ENCODE measurements at regions not wholly inside any gene's neighbourhood (a gene's known extent, or its start where the extent isn't known, plus 50 kb on each side); places are given as distances from the start of the nearest gene placed in this dataset.

- Histone ChIP-seq H3K27me3 (ENCODE audit: control insufficient read depth, insufficient read depth, low read length) (no peaks in the 10 kb centered on the region), H3K27ac (ENCODE audit: low read length) (no peak overlapping the region), H3K36me3 (ENCODE audit: control insufficient read depth, insufficient read depth, low read length) (no peaks in the 10 kb centered on the region), H3K4me1 (ENCODE audit: control insufficient read depth, insufficient read depth, low read length) (no peaks in the 10 kb centered on the region), H3K9me3 (ENCODE audit: control insufficient read depth, insufficient read depth, low read depth, low read length) (no peaks in the 10 kb centered on the region), H3K4me3 (ENCODE audit: low read depth in 2 of 2, low read length in 2 of 2) (no peak overlapping the region)
- POLR2A ChIA-PET: no interaction called here
- no TSS peak for BruUV-seq (replicated peaks)
- TF ChIP-seq SIN3A (IDR thresholded peaks at IDR 0.05; ENCODE audit: borderline replicate concordance, insufficient read depth, low read depth, low read length) (no peak), REST (IDR thresholded peaks at IDR 0.05; ENCODE audit: insufficient read depth in 1 of 2, low read depth in 2 of 2, low read length in 1 of 2) (no peak), POLR2AphosphoS5 (IDR thresholded peaks at IDR 0.05; ENCODE audit: low read depth, low read length) (no peak), TCF7L2 (IDR thresholded peaks at IDR 0.05; ENCODE audit: low read depth, low read length) (no peak), CTCF (IDR thresholded peaks at IDR 0.05) (no peak)
- ATAC-seq (no peak), DNase-seq (ENCODE audit: low read depth, low spot score) (no peak)
- in situ Hi-C loops (cut with HindIII; ENCODE audit: low pct_unique_long_range_greater_than_20kb, low sequenced_read_pairs) (no loop called here), intact Hi-C loops (cut with micrococcal nuclease; ENCODE audit: unreplicated experiment) (no loop called here)
- CTCF ChIA-PET: no interaction called here
These were observed 307.0 kb upstream of the IRX5 start for GRCh38 chr16:54623636-54624035.

GRCh38 chr16:54620197-54620596, 310.5 kb upstream of the IRX5 start:
- Histone ChIP-seq H3K27ac (ENCODE audit: low read length) (no peak overlapping the region), H3K27me3 (ENCODE audit: control insufficient read depth, insufficient read depth, low read length) (peaks cover 2% of the 10 kb centered on the region), H3K9me3 (ENCODE audit: control insufficient read depth, insufficient read depth, low read depth, low read length) (no peaks in the 10 kb centered on the region), H3K4me3 (ENCODE audit: low read depth in 2 of 2, low read length in 2 of 2) (no peak overlapping the region), H3K36me3 (ENCODE audit: control insufficient read depth, insufficient read depth, low read length) (no peaks in the 10 kb centered on the region), H3K4me1 (ENCODE audit: control insufficient read depth, insufficient read depth, low read length) (no peaks in the 10 kb centered on the region)
- ChIA-PET CTCF (no interaction called here), POLR2A (no interaction called here)
- ATAC-seq (no peak), DNase-seq (ENCODE audit: low read depth, low spot score) (no peak)
- in situ Hi-C loops (cut with HindIII; ENCODE audit: low pct_unique_long_range_greater_than_20kb, low sequenced_read_pairs): no loop called here
- no TSS peak for BruUV-seq (replicated peaks)
- intact Hi-C loops (cut with micrococcal nuclease; ENCODE audit: unreplicated experiment): no loop called here
- TF ChIP-seq TCF7L2 (IDR thresholded peaks at IDR 0.05; ENCODE audit: low read depth, low read length) (no peak), CTCF (IDR thresholded peaks at IDR 0.05) (no peak), POLR2AphosphoS5 (IDR thresholded peaks at IDR 0.05; ENCODE audit: low read depth, low read length) (no peak)

GRCh38 chr16:54616610-54617009, 314.1 kb upstream of the IRX5 start:
- BruUV-seq (replicated peaks): no TSS peak
- no peak for TF ChIP-seq POLR2AphosphoS5 (IDR thresholded peaks at IDR 0.05; ENCODE audit: low read depth, low read length)
- no peaks in the 10 kb centered on the region for H3K9me3 ChIP-seq (ENCODE audit: control insufficient read depth, insufficient read depth, low read depth, low read length)
- ChIA-PET CTCF (no interaction called here), POLR2A (no interaction called here)
- no peak overlapping the region for H3K4me3 ChIP-seq (ENCODE audit: low read depth in 2 of 2, low read length in 2 of 2)
- ATAC-seq (no peak), DNase-seq (ENCODE audit: low read depth, low spot score) (no peak)
- in situ Hi-C loops (cut with HindIII; ENCODE audit: low pct_unique_long_range_greater_than_20kb, low sequenced_read_pairs): no loop called here
- H3K27me3 ChIP-seq (ENCODE audit: control insufficient read depth, insufficient read depth, low read length): peaks cover 2% of the 10 kb centered on the region
- H3K27ac ChIP-seq (ENCODE audit: low read length): no peak overlapping the region
- H3K4me1 ChIP-seq (ENCODE audit: control insufficient read depth, insufficient read depth, low read length): no peaks in the 10 kb centered on the region
- H3K36me3 ChIP-seq (ENCODE audit: control insufficient read depth, insufficient read depth, low read length): no peaks in the 10 kb centered on the region
- intact Hi-C loops (cut with micrococcal nuclease; ENCODE audit: unreplicated experiment): no loop called here
